ENCODE measurements at regions not wholly inside any gene's neighbourhood (a gene's known extent, or its start where the extent isn't known, plus 50 kb on each side); places are given as distances from the start of the nearest gene placed in this dataset.
A peak's percentile ranks its signal among the peaks of the same experiment; 100 is the strongest.
"Not testable (repeated sequence)": the region's sequence is repeated elsewhere in the genome, so short reads cannot be mapped to it uniquely, and the experiment has no call there.

- no peak for DNase-seq
Observed at GRCh38 chr10:30765022-30765615, 135.6 kb upstream of the LYZL2 start.

- peak in 5 of 58 donors; percentile 10 to 36 (median 27) for DNase-seq
Observed at GRCh38 chr10:30763918-30764317, 134.4 kb upstream of the LYZL2 start.

GRCh38 chr10:30762620-30763019, 133.1 kb upstream of the LYZL2 start:
- peak in 7 of 58 donors; percentile 5 to 49 (median 20) for DNase-seq

- no peak for DNase-seq
Observed at GRCh38 chr10:30759423-30759822, 129.9 kb upstream of the LYZL2 start.

GRCh38 chr10:30758338-30758737, 128.8 kb upstream of the LYZL2 start:
- no peak for DNase-seq

GRCh38 chr10:30756896-30757295, 127.3 kb upstream of the LYZL2 start:
- no peak for DNase-seq

- no peak for DNase-seq
Observed at GRCh38 chr10:30756151-30756550, 126.6 kb upstream of the LYZL2 start.

GRCh38 chr10:30755441-30755953, 125.9 kb upstream of the LYZL2 start:
- DNase-seq: no peak

GRCh38 chr10:30752481-30752881, 122.9 kb upstream of the LYZL2 start:
- peak in 16 of 58 donors; percentile 10 to 68 (median 38) for DNase-seq

- DNase-seq: peak in 56 of 58 donors; percentile 3 to 80 (median 61)
Observed at GRCh38 chr10:30751678-30752331, 122.3 kb upstream of the LYZL2 start.

GRCh38 chr10:30750971-30751677, 121.6 kb upstream of the LYZL2 start:
- DNase-seq: no peak

GRCh38 chr10:30749385-30749784, 119.8 kb upstream of the LYZL2 start:
- no peak for DNase-seq

GRCh38 chr10:30748152-30748973, 118.8 kb upstream of the LYZL2 start:
- DNase-seq: no peak

- DNase-seq: no peak
Observed at GRCh38 chr10:30747633-30748032, 118.1 kb upstream of the LYZL2 start.

GRCh38 chr10:30745953-30746352, 116.4 kb upstream of the LYZL2 start:
- DNase-seq: no peak

- no peak for DNase-seq
Observed at GRCh38 chr10:30744106-30744505, 114.6 kb upstream of the LYZL2 start.

- no peak for DNase-seq
Observed at GRCh38 chr10:30743586-30743985, 114.0 kb upstream of the LYZL2 start.

- no peak for DNase-seq
Observed at GRCh38 chr10:30742471-30742870, 112.9 kb upstream of the LYZL2 start.

GRCh38 chr10:30740774-30741173, 111.2 kb upstream of the LYZL2 start:
- DNase-seq: not testable (repeated sequence)

GRCh38 chr10:30738416-30738815, 108.9 kb upstream of the LYZL2 start:
- DNase-seq: no peak

- no peak for DNase-seq
Observed at GRCh38 chr10:30737931-30738391, 108.4 kb upstream of the LYZL2 start.
